IMR-90 (cell line): ENCODE measurements at regions not wholly inside any gene's neighbourhood (a gene's known extent, or its start where the extent isn't known, plus 50 kb on each side); places are given as distances from the start of the nearest gene placed in this dataset.

ENCODE experiments used
- ATAC-seq: fragments of 200-7000 bp; cut with Tn5 transposase; 2 replicates; pipeline ENCODE4 v1.9.1; 2020; ENCODE audit warnings: low read depth, mild to moderate bottlenecking, moderate library complexity
- BruUV-seq: library from RNA; stranded (reverse); fragments of 400-500 nt; replicated peaks from 2 replicates; lab custom pipeline; 2021; lab: Mats Ljungman, UMichigan
- CTCF ChIA-PET: fragments of 300-600 bp; formaldehyde crosslinking; extraction: SDS; loops from one replicate; lab custom pipeline; 2021; ENCODE audit warnings: antibody characterized with exemption; lab: Yijun Ruan, JAX
- POLR2A ChIA-PET: fragments of 300-600 bp; sonication (Branson Sonifier 250); formaldehyde crosslinking; loops from one replicate; lab custom pipeline; 2022; ENCODE audit warnings: antibody characterized with exemption; ENCODE audit not compliant: unreplicated experiment; lab: Charles Lee
- DNase-seq: peaks from one replicate; pipeline ENCODE4 v3.0.0; 2013
- H2AFZ ChIP-seq: replicated peaks from 2 replicates; pipeline ENCODE3; 2013; ENCODE audit warnings: low read length, mild to moderate bottlenecking; ENCODE audit not compliant: poor library complexity
- H2AK5ac ChIP-seq: 2 replicates; pipeline ENCODE4 v1.6.1; 2013; ENCODE audit warnings: low read depth, low read length, inconsistent platforms
- H2AK9ac ChIP-seq: replicated peaks from 2 replicates; pipeline ENCODE3; 2013; ENCODE audit warnings: mild to moderate bottlenecking, low read depth, low read length, moderate library complexity; ENCODE audit not compliant: poor library complexity
- H2BK120ac ChIP-seq: 2 replicates; pipeline ENCODE4 v1.6.1; 2013; ENCODE audit warnings: low read depth, low read length, inconsistent platforms
- H2BK15ac ChIP-seq: 3 replicates; pipeline ENCODE4 v1.6.1; 2013; ENCODE audit warnings: low read depth, low read length, inconsistent platforms
- H2BK20ac ChIP-seq: 2 replicates; pipeline ENCODE4 v1.6.1; 2013; ENCODE audit warnings: low read depth, mild to moderate bottlenecking, inconsistent platforms, low read length, moderate library complexity
- H2BK5ac ChIP-seq: 2 replicates; pipeline ENCODE4 v1.6.1; 2013; ENCODE audit warnings: mild to moderate bottlenecking, low read depth, low read length, inconsistent platforms; ENCODE audit not compliant: poor library complexity, severe bottlenecking
- H3K14ac ChIP-seq: replicated peaks from 2 replicates; pipeline ENCODE4 v1.6.1; 2013; ENCODE audit warnings: low read depth, low read length, inconsistent platforms
- H3K18ac ChIP-seq: 2 replicates; pipeline ENCODE4 v1.6.1; 2013; ENCODE audit warnings: low read depth, low read length, control low read depth
- H3K23ac ChIP-seq: 2 replicates; pipeline ENCODE4 v1.6.1; 2013; ENCODE audit warnings: low read depth, low read length, inconsistent platforms
- H3K27ac ChIP-seq: 2 replicates; pipeline ENCODE4 v1.5.1; 2013; ENCODE audit warnings: mild to moderate bottlenecking, control low read depth, low read length; ENCODE audit not compliant: insufficient read depth
- H3K27me3 ChIP-seq: 2 replicates; pipeline ENCODE4 v1.6.1; 2013; ENCODE audit warnings: low read length; ENCODE audit not compliant: control insufficient read depth, insufficient read depth
- H3K36me3 ChIP-seq: 2 replicates; pipeline ENCODE4 v1.6.1; 2013; ENCODE audit warnings: low read length, mixed read lengths; ENCODE audit not compliant: control insufficient read depth, insufficient read depth
- H3K4ac ChIP-seq: 2 replicates; pipeline ENCODE4 v1.6.1; 2013; ENCODE audit warnings: low read depth, low read length, inconsistent platforms
- H3K4me1 ChIP-seq: 2 replicates; pipeline ENCODE4 v1.6.1; 2013; ENCODE audit warnings: low read length, mixed read lengths; ENCODE audit not compliant: control insufficient read depth, insufficient read depth
- H3K4me2 ChIP-seq: 2 replicates; pipeline ENCODE4 v1.6.1; 2013; ENCODE audit warnings: low read depth, mild to moderate bottlenecking, control low read depth, low read length, moderate library complexity
- H3K4me3 ChIP-seq: 2 replicates; pipeline ENCODE4 v1.5.1; 2013; ENCODE audit warnings: low read depth, mild to moderate bottlenecking, control low read depth, low read length, moderate library complexity; ENCODE audit not compliant: insufficient read depth
- H3K56ac ChIP-seq: 2 replicates; pipeline ENCODE4 v1.6.1; 2013; ENCODE audit warnings: low read length, inconsistent platforms; ENCODE audit not compliant: insufficient read depth; ENCODE audit errors: extremely low read depth
- H3K79me1 ChIP-seq, 2 experiments: 2 replicates each; pipeline ENCODE4 v1.6.1; 2013; ENCODE audit warnings: low read length in 2 of 2, inconsistent platforms in 1 of 2, low read depth in 1 of 2
- H3K9ac ChIP-seq: 2 replicates; pipeline ENCODE4 v1.6.1; 2013; ENCODE audit warnings: low read depth, low read length, control low read depth
- H3K9me1 ChIP-seq: 2 replicates; pipeline ENCODE4 v1.6.1; 2013; ENCODE audit warnings: low read length, inconsistent platforms; ENCODE audit not compliant: insufficient read depth
- H3K9me3 ChIP-seq: 2 replicates; pipeline ENCODE4 v1.6.1; 2013; ENCODE audit warnings: low read length; ENCODE audit not compliant: control insufficient read depth, insufficient read depth
- H4K20me1 ChIP-seq: 2 replicates; pipeline ENCODE4 v1.6.1; 2013; ENCODE audit warnings: low read length, inconsistent platforms; ENCODE audit not compliant: insufficient read depth
- H4K5ac ChIP-seq: 2 replicates; pipeline ENCODE4 v1.6.1; 2013; ENCODE audit warnings: mild to moderate bottlenecking, low read depth, low read length, control low read depth
- H4K8ac ChIP-seq, 2 experiments: 2 replicates each; pipeline ENCODE4 v1.6.1; 2013; ENCODE audit warnings: low read depth in 2 of 2, low read length in 2 of 2, control low read depth in 1 of 2, inconsistent platforms in 1 of 2
- H4K91ac ChIP-seq: 2 replicates; pipeline ENCODE4 v1.6.1; 2013; ENCODE audit warnings: low read depth, low read length, inconsistent platforms; ENCODE audit not compliant: insufficient read depth
- WGBS, 2 experiments: methylation state at CpG; one replicate each; pipeline versions ENCODE4 v1.1.5 to v1.1.7; 2013; ENCODE audit warnings: missing lambda C conversion rate in 2 of 2; ENCODE audit not compliant: insufficient read length in 1 of 2; ENCODE audit errors: extremely low coverage in 2 of 2; 5-methylcytosine and 5-hydroxymethylcytosine counted together
- dilution Hi-C: fragments of 300-500 bp; cut with HindIII; formaldehyde crosslinking; loops from one replicate; pipeline ENCODE4 v1.14.3; 2018; ENCODE audit warnings: low sequenced_read_pairs; ENCODE audit not compliant: unreplicated experiment
- in situ Hi-C: fragments of 300-500 bp; cut with MboI; formaldehyde crosslinking; loops from 3 replicates; pipeline ENCODE4 v1.14.3; 2019; ENCODE audit warnings: low sequenced_read_pairs, inconsistent platforms, mixed read lengths
- intact Hi-C: fragments of 100-400 bp; cut with micrococcal nuclease; formaldehyde crosslinking; loops from 2 replicates; pipeline ENCODE4 v1.10.0; 2022
- TF ChIP-seq, protein P1 (sequence below): fragments of 150-350 bp; IDR thresholded peaks from 2 replicates; pipeline ENCODE4 v1.6.1; 2017; ENCODE audit warnings: mild to moderate bottlenecking, antibody characterized with exemption, low read length, low read depth
- TF ChIP-seq, protein P2 (sequence below): fragments of 150-350 bp; IDR thresholded peaks from 2 replicates; pipeline ENCODE4 v1.6.1; 2016; ENCODE audit warnings: low read depth, mild to moderate bottlenecking, low read length, moderate library complexity, borderline replicate concordance

DNA sequence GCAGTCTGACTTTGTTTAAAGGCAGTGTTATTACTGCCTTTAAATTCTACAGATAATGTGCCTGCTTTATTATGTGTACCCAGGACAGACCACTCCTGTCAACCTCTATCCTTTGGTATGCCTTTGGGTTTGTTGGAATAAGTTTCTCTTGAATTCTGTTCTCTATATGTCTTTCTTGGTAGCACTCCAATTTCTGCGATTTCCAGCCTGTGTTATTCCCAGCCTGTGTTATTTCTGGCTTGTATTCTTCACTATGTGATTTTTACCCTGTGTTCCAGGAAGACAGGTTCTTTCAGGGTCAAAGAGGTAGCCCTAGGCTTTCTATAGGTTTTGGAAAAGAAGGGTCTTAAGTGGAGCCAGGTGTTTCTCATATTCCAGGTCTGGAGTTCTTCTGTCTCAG is 407.4 kb upstream of the AZI2 start:
- Histone ChIP-seq H2AFZ (no peak overlapping the region), H3K27ac (no peak overlapping the region), H4K5ac (no peak overlapping the region), H3K4me1 (no peaks in the 10 kb centered on the region), H3K56ac (no peak overlapping the region), H2BK20ac (no peak overlapping the region), H2BK120ac (no peak overlapping the region), H4K20me1 (no peaks in the 10 kb centered on the region), H3K9me1 (no peaks in the 10 kb centered on the region), H2BK5ac (no peak overlapping the region), H2BK15ac (no peak overlapping the region), H3K79me1 (no peaks in the 10 kb centered on the region), H2AK9ac (no peak overlapping the region), H3K9ac (no peak overlapping the region), H4K91ac (no peak overlapping the region), H4K8ac (no peak overlapping the region), H3K4me3 (no peak overlapping the region), H3K9me3 (no peaks in the 10 kb centered on the region), H3K23ac (no peak overlapping the region), H3K14ac (no peak overlapping the region), H3K4ac (no peak overlapping the region), H2AK5ac (no peak overlapping the region), H3K4me2 (no peak overlapping the region), H3K27me3 (no peaks in the 10 kb centered on the region), H3K18ac (no peak overlapping the region), H3K36me3 (no peaks in the 10 kb centered on the region)
- intact Hi-C loops (no loop called here), dilution Hi-C loops (no loop called here), in situ Hi-C loops (no loop called here)
- DNase-seq (no peak), ATAC-seq (no peak)
- BruUV-seq: no TSS peak
- TF ChIP-seq, protein P1, sequence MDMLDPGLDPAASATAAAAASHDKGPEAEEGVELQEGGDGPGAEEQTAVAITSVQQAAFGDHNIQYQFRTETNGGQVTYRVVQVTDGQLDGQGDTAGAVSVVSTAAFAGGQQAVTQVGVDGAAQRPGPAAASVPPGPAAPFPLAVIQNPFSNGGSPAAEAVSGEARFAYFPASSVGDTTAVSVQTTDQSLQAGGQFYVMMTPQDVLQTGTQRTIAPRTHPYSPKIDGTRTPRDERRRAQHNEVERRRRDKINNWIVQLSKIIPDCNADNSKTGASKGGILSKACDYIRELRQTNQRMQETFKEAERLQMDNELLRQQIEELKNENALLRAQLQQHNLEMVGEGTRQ: no peak
- TF ChIP-seq, protein P2, sequence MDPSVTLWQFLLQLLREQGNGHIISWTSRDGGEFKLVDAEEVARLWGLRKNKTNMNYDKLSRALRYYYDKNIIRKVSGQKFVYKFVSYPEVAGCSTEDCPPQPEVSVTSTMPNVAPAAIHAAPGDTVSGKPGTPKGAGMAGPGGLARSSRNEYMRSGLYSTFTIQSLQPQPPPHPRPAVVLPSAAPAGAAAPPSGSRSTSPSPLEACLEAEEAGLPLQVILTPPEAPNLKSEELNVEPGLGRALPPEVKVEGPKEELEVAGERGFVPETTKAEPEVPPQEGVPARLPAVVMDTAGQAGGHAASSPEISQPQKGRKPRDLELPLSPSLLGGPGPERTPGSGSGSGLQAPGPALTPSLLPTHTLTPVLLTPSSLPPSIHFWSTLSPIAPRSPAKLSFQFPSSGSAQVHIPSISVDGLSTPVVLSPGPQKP: no peak
- CTCF ChIA-PET: no interaction called here
- WGBS, 2 experiments: no CpG with 5 or more reads among the region's 1 CpG
- POLR2A ChIA-PET: no interaction called here
